Type B pancreatic cell (in vitro differentiated cells): ENCODE measurements at regions not wholly inside any gene's neighbourhood (a gene's known extent, or its start where the extent isn't known, plus 50 kb on each side); places are given as distances from the start of the nearest gene placed in this dataset.
A peak's percentile ranks its signal among the peaks of the same experiment; 100 is the strongest.

Experiments used
- DNase-seq: peaks from one replicate; pipeline ENCODE4 v3.0.0; 2021; ENCODE audit warnings: mixed read lengths; ENCODE audit not compliant: unreplicated experiment; ENCODE audit errors: extremely low spot score
- H3K27ac Mint-ChIP-seq: 2 replicates; pipeline ENCODE4 v1.8.0; 2021; ENCODE audit warnings: mild to moderate bottlenecking, mixed read lengths
- H3K27me3 Mint-ChIP-seq: 2 replicates; pipeline ENCODE4 v1.8.0; 2021; ENCODE audit warnings: mixed read lengths
- H3K36me3 Mint-ChIP-seq: 2 replicates; pipeline ENCODE4 v1.8.0; 2021; ENCODE audit warnings: mixed read lengths
- H3K4me1 Mint-ChIP-seq: one replicate; pipeline ENCODE4 v1.8.0; 2021; ENCODE audit warnings: mixed read lengths; ENCODE audit not compliant: unreplicated experiment
- H3K4me3 Mint-ChIP-seq: 2 replicates; pipeline ENCODE4 v1.8.0; 2021; ENCODE audit warnings: mild to moderate bottlenecking, mixed read lengths
- H3K9me3 Mint-ChIP-seq: 2 replicates; pipeline ENCODE4 v1.8.0; 2021; ENCODE audit warnings: mixed read lengths
- CTCF ChIP-seq: fragments of 200-600 bp; sonication (generic); conservative IDR thresholded peaks from 2 replicates; pipeline ENCODE4 v1.5.0; 2021; ENCODE audit warnings: antibody characterized with exemption, mild to moderate bottlenecking

DNA sequence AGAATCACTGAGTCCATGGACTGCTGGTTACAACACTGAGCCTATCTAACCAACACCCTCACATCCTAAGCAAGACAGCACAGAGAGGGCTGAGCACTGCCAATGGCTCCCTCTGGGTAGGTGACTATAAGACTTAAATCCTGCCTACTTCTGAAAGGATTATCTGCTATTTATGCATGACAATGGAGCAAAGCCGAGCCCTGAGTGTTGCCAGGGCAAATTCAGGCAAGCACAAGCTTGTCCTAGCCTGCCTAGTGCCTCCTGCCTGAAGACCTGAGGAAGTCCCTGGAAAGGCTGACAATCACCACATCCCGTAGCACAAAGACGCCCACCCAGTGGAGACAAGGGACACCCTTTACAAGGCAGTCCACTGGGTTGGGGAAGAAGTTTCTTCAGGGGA, 129.7 kb downstream of the OSR1 start:
- Mint-ChIP-seq H3K27ac (no peak overlapping the region), H3K9me3 (peaks cover 6% of the 10 kb centered on the region), H3K4me1 (peaks cover 39% of the 10 kb centered on the region), H3K27me3 (no peaks in the 10 kb centered on the region), H3K4me3 (peak overlapping the region; percentile 37), H3K36me3 (no peaks in the 10 kb centered on the region)
- TF ChIP-seq CTCF: no peak
- no peak for DNase-seq

DNA sequence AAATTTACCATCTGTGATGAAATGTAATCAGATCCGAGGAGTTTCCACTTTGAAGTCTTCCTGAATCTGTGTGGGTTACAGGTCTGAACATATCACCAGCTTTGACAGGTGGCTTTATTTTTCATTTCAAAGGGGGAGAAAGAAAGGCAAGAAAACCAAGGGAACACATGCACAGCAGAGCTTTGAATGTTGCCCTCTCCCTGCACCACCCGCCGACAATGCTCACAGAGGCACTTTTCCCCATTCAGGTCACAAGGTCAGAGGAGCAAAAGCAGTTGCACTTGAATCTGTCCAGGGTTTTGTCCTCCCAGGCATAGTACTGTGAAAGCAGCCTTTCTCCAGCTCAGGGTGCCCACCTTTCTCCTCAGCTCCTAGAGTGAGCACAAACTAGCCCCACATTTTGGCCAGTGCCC, 130.2 kb downstream of the OSR1 start:
- Mint-ChIP-seq H3K27ac (peak overlapping the region; percentile 44), H3K4me1 (peaks cover 43% of the 10 kb centered on the region)
- DNase-seq: no peak

DNA sequence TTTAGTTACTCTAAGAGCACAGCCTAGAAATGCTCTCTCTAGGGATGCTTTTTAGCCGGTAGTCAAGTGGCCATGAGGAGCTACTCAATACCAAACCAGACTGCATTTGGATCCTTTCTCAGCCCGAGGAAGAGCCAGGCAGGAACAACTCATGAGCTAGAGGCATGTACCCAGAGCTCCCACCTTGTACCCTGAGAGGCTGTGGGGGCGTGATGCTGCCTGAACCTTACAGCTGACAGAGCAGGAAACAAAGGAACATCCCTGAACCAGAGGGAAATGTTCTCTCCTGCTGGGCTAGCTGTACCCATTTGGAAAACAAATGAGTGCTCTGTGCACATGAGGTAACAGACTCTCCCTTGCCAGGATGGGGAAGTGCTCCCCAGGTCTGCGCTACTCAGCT, 131.6 kb downstream of the OSR1 start:
- H3K27ac Mint-ChIP-seq: peak overlapping the region; percentile 4
- H3K9me3 Mint-ChIP-seq: peaks cover 6% of the 10 kb centered on the region
- peaks cover 43% of the 10 kb centered on the region for H3K4me1 Mint-ChIP-seq
- no peaks in the 10 kb centered on the region for H3K36me3 Mint-ChIP-seq
- no peak for TF ChIP-seq CTCF
- no peaks in the 10 kb centered on the region for H3K27me3 Mint-ChIP-seq
- H3K4me3 Mint-ChIP-seq: no peak overlapping the region
- DNase-seq: no peak

More for the DNA sequence above, 130.2 kb downstream of the OSR1 start:
- H3K4me3 Mint-ChIP-seq: peak overlapping the region; percentile 37
- no peak for TF ChIP-seq CTCF
- H3K9me3 Mint-ChIP-seq: peaks cover 6% of the 10 kb centered on the region
- H3K27me3 Mint-ChIP-seq: no peaks in the 10 kb centered on the region
- no peaks in the 10 kb centered on the region for H3K36me3 Mint-ChIP-seq

GRCh38 chr2:19226386-19226785, 132.0 kb downstream of the OSR1 start:
- no peaks in the 10 kb centered on the region for H3K27me3 Mint-ChIP-seq
- no peak overlapping the region for H3K27ac Mint-ChIP-seq
- DNase-seq: no peak
- no peaks in the 10 kb centered on the region for H3K36me3 Mint-ChIP-seq
- no peak overlapping the region for H3K4me3 Mint-ChIP-seq
- peaks cover 43% of the 10 kb centered on the region for H3K4me1 Mint-ChIP-seq
- peaks cover 6% of the 10 kb centered on the region for H3K9me3 Mint-ChIP-seq
- TF ChIP-seq CTCF: no peak

GRCh38 chr2:19225931-19226330, 132.5 kb downstream of the OSR1 start:
- no peak for TF ChIP-seq CTCF
- peaks cover 43% of the 10 kb centered on the region for H3K4me1 Mint-ChIP-seq

DNA sequence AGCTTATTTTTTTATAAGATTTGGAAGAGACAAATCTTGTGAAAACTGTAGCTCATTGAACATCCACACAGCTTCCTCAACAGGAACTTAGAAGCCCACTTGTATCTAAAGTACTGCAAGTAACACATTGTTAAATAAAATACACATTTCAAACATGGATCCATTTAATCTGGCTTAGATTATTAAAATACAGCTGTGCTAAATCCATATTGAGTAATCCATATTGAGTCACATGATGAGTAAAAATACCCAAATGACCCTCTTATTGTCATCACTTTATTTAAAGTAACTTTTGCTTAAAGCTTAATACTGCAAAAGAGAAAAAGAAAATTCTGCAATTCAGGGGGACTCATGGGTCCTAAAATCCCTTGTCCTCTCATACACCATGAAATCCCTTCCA, 133.3 kb downstream of the OSR1 start:
- Mint-ChIP-seq H3K27me3 (no peaks in the 10 kb centered on the region), H3K27ac (no peak overlapping the region), H3K36me3 (no peaks in the 10 kb centered on the region), H3K4me1 (peaks cover 43% of the 10 kb centered on the region), H3K9me3 (no peaks in the 10 kb centered on the region), H3K4me3 (no peak overlapping the region)
- no peak for TF ChIP-seq CTCF
- DNase-seq: no peak

More at GRCh38 chr2:19225931-19226330, 132.5 kb downstream of the OSR1 start:
- DNase-seq: no peak
- no peaks in the 10 kb centered on the region for H3K36me3 Mint-ChIP-seq
- peak overlapping the region; percentile 10 for H3K4me3 Mint-ChIP-seq
- no peaks in the 10 kb centered on the region for H3K27me3 Mint-ChIP-seq
- H3K9me3 Mint-ChIP-seq: peaks cover 3% of the 10 kb centered on the region
- H3K27ac Mint-ChIP-seq: no peak overlapping the region
